Liver (tissue), 8 donors: ENCODE measurements at regions not wholly inside any gene's neighbourhood (a gene's known extent, or its start where the extent isn't known, plus 50 kb on each side); places are given as distances from the start of the nearest gene placed in this dataset.
"Not testable (repeated sequence)": the region's sequence is repeated elsewhere in the genome, so short reads cannot be mapped to it uniquely, and the experiment has no call there.

Experiments used
- DNase-seq: peaks from one replicate; pipeline ENCODE4 v3.0.0-alpha.2; 2017; ENCODE audit warnings: low spot score
- H3K27ac ChIP-seq, 2 donors: one replicate each; pipeline ENCODE4 v1.7.0; 2013; ENCODE audit warnings: inconsistent platforms in 2 of 2, low read length in 2 of 2, control low read depth in 1 of 2, low read depth in 1 of 2, mild to moderate bottlenecking in 1 of 2
- H3K27me3 ChIP-seq, 4 donors: one replicate each; pipeline versions ENCODE4 v1.6.1 to v1.7.0; 2013; ENCODE audit warnings: low read length in 3 of 4, inconsistent platforms in 1 of 4, mild to moderate bottlenecking in 1 of 4, moderate library complexity in 1 of 4; ENCODE audit not compliant: control insufficient read depth in 4 of 4, insufficient read depth in 4 of 4
- H3K36me3 ChIP-seq, 4 donors: one replicate each; pipeline versions ENCODE4 v1.6.1 to v1.7.0; 2013; ENCODE audit warnings: low read length in 3 of 4, mild to moderate bottlenecking in 3 of 4, low read depth in 1 of 4, moderate library complexity in 1 of 4; ENCODE audit not compliant: control insufficient read depth in 4 of 4, insufficient read depth in 3 of 4
- H3K4me1 ChIP-seq, 4 donors: one replicate each; pipeline versions ENCODE4 v1.6.1 to v1.7.0; 2013; ENCODE audit warnings: low read length in 3 of 4, mild to moderate bottlenecking in 3 of 4, moderate library complexity in 1 of 4; ENCODE audit not compliant: control insufficient read depth in 4 of 4, insufficient read depth in 4 of 4
- H3K4me3 ChIP-seq, 3 donors: one replicate each; pipeline versions ENCODE4 v1.6.1 to v1.7.0; 2013; ENCODE audit warnings: low read length in 3 of 3, control low read depth in 1 of 3, low read depth in 1 of 3, mild to moderate bottlenecking in 1 of 3
- H3K9ac ChIP-seq, 2 donors: one replicate each; pipeline ENCODE4 v1.7.0; 2013; ENCODE audit warnings: low read length in 2 of 2, mild to moderate bottlenecking in 2 of 2, moderate library complexity in 2 of 2, control low read depth in 1 of 2, low read depth in 1 of 2
- H3K9me3 ChIP-seq, 4 donors: one replicate each; pipeline versions ENCODE4 v1.6.1 to v1.7.0; 2013; ENCODE audit warnings: low read length in 3 of 4; ENCODE audit not compliant: control insufficient read depth in 4 of 4
- EGR1 ChIP-seq, 2 donors: IDR thresholded peaks; 2 replicates each; pipeline ENCODE4 v1.6.1; 2016 to 2018; ENCODE audit warnings: antibody characterized with exemption in 2 of 2, low read depth in 2 of 2
- FOXA1 ChIP-seq: IDR thresholded peaks from 2 replicates; pipeline ENCODE4 v1.6.1; 2016; ENCODE audit warnings: antibody characterized with exemption
- FOXA2 ChIP-seq: IDR thresholded peaks from 2 replicates; pipeline ENCODE4 v1.6.1; 2016; ENCODE audit warnings: antibody characterized with exemption
- GABPA ChIP-seq, 2 donors: IDR thresholded peaks in 1 of 2; conservative IDR thresholded peaks in 1 of 2; 2 replicates each; pipeline ENCODE4 v1.6.1; 2016; ENCODE audit warnings: antibody characterized with exemption in 2 of 2, mild to moderate bottlenecking in 1 of 2, moderate library complexity in 1 of 2
- HNF4A ChIP-seq, 2 donors: conservative IDR thresholded peaks; 2 replicates each; pipeline ENCODE4 v1.6.1; 2016; ENCODE audit warnings: antibody characterized with exemption in 2 of 2, mild to moderate bottlenecking in 2 of 2
- HNF4G ChIP-seq: IDR thresholded peaks from 2 replicates; pipeline ENCODE4 v1.6.1; 2016; ENCODE audit warnings: antibody characterized with exemption
- JUND ChIP-seq, 2 donors: IDR thresholded peaks; 2 replicates each; pipeline ENCODE4 v1.6.1; 2016; ENCODE audit warnings: antibody characterized with exemption in 2 of 2
- NR2F2 ChIP-seq: IDR thresholded peaks from 2 replicates; pipeline ENCODE4 v1.6.1; 2016; ENCODE audit warnings: antibody characterized with exemption
- RAD21 ChIP-seq, 2 donors: IDR thresholded peaks; 2 replicates each; pipeline ENCODE4 v1.6.1; 2016; ENCODE audit warnings: antibody characterized with exemption in 2 of 2, mild to moderate bottlenecking in 2 of 2
- RXRA ChIP-seq, 2 donors: IDR thresholded peaks; 2 replicates each; pipeline ENCODE4 v1.6.1; 2017 to 2018; ENCODE audit warnings: antibody characterized with exemption in 2 of 2, mild to moderate bottlenecking in 1 of 2
- SP1 ChIP-seq: IDR thresholded peaks from 2 replicates; pipeline ENCODE4 v1.6.1; 2018; ENCODE audit warnings: antibody characterized with exemption, mild to moderate bottlenecking
- TAF1 ChIP-seq: conservative IDR thresholded peaks from 2 replicates; pipeline ENCODE4 v1.6.1; 2016; ENCODE audit warnings: antibody characterized with exemption, mild to moderate bottlenecking
- YY1 ChIP-seq: IDR thresholded peaks from 2 replicates; pipeline ENCODE4 v1.6.1; 2016; ENCODE audit warnings: antibody characterized with exemption, mild to moderate bottlenecking
- WGBS: extraction: QIAGEN DNeasy Blood & Tissue Kit; methylation state at CpG from one replicate; pipeline ENCODE4 v1.1.7; 2013; 5-methylcytosine and 5-hydroxymethylcytosine counted together
- TF ChIP-seq, protein P1 (sequence below): fragments of 150-350 bp; IDR thresholded peaks from 2 replicates; pipeline ENCODE4 v1.5.1; 2017; ENCODE audit warnings: improper control_type of control experiment, low read depth, low read length; ENCODE audit not compliant: missing input control
- TF ChIP-seq, protein P2 (sequence below): IDR thresholded peaks from 2 replicates; pipeline ENCODE4 v1.6.1; 2016; ENCODE audit warnings: antibody characterized with exemption
- TF ChIP-seq, protein P3 (sequence below): IDR thresholded peaks from 2 replicates; pipeline ENCODE4 v1.6.1; 2016; ENCODE audit warnings: antibody characterized with exemption
- TF ChIP-seq, protein P4 (sequence below): IDR thresholded peaks from 2 replicates; pipeline ENCODE4 v1.6.1; 2016; ENCODE audit warnings: antibody characterized with exemption
- donor health status: healthy.
- donor health status: healthy.
- donor health status: healthy.
- donor health status: healthy.
- donor health status: healthy.

DNA sequence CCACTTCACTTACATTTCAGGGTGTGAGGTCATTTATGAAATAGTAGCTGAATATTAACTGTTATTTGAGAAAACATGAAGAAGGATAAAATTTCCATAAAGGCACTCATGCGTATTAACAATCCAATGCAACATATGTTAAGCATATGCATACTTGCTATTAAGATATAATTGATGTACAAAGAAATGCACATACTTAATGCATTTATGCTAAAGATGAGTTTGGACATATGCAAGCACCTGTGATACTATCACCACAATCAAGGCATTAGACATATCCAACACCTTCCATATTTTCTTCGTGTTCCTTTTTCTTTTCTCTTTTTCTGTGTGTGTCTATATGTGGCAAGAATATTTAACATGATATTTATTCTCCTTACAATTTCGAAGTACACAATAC lies 464.8 kb upstream of the BRINP3 start:
- Histone ChIP-seq H3K4me3 (no peak overlapping the region), H3K27me3 (no peaks in the 10 kb centered on the region), H3K9ac (no peak overlapping the region), H3K27ac (no peak overlapping the region), H3K4me1 (no peaks in the 10 kb centered on the region), H3K36me3 (no peaks in the 10 kb centered on the region), H3K9me3 (no peaks in the 10 kb centered on the region)
- no peak for DNase-seq
- TF ChIP-seq RAD21 (IDR thresholded peaks at IDR 0.05) (no peak), HNF4G (no peak), HNF4A (conservative IDR thresholded peaks at IDR 0.05) (no peak), FOXA2 (no peak), RXRA (IDR thresholded peaks at IDR 0.05) (no peak), SP1 (no peak), FOXA1 (no peak), NR2F2 (no peak), YY1 (no peak), EGR1 (IDR thresholded peaks at IDR 0.05; ENCODE audit: low read depth in 2 of 2) (no peak)
- TF ChIP-seq, protein P1, sequence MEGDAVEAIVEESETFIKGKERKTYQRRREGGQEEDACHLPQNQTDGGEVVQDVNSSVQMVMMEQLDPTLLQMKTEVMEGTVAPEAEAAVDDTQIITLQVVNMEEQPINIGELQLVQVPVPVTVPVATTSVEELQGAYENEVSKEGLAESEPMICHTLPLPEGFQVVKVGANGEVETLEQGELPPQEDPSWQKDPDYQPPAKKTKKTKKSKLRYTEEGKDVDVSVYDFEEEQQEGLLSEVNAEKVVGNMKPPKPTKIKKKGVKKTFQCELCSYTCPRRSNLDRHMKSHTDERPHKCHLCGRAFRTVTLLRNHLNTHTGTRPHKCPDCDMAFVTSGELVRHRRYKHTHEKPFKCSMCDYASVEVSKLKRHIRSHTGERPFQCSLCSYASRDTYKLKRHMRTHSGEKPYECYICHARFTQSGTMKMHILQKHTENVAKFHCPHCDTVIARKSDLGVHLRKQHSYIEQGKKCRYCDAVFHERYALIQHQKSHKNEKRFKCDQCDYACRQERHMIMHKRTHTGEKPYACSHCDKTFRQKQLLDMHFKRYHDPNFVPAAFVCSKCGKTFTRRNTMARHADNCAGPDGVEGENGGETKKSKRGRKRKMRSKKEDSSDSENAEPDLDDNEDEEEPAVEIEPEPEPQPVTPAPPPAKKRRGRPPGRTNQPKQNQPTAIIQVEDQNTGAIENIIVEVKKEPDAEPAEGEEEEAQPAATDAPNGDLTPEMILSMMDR, result no peak
- TF ChIP-seq, protein P2, sequence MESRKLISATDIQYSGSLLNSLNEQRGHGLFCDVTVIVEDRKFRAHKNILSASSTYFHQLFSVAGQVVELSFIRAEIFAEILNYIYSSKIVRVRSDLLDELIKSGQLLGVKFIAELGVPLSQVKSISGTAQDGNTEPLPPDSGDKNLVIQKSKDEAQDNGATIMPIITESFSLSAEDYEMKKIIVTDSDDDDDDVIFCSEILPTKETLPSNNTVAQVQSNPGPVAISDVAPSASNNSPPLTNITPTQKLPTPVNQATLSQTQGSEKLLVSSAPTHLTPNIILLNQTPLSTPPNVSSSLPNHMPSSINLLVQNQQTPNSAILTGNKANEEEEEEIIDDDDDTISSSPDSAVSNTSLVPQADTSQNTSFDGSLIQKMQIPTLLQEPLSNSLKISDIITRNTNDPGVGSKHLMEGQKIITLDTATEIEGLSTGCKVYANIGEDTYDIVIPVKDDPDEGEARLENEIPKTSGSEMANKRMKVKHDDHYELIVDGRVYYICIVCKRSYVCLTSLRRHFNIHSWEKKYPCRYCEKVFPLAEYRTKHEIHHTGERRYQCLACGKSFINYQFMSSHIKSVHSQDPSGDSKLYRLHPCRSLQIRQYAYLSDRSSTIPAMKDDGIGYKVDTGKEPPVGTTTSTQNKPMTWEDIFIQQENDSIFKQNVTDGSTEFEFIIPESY, result no peak
- 78% methylated on average over 3 of the region's 3 CpGs for WGBS

DNA sequence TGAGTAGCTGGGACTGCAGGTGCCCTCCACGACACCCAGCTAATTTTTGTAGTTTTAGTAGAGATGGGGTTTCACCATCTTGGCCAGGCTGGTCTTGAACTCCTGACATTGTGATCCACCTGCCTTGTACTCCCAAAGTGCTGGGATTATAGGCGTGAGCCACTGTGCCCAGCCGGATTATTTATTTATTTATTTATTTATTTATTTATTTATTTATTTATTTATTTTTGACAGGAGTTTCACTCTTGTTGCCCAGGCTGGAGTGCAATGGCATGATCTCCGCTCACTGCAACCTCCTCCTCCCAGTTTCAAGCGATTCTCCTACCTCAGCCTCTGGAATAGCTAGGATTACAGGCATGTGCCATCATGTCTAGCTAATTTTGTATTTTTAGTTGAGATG lies 466.1 kb upstream of the BRINP3 start:
- not testable (repeated sequence) for H3K36me3 ChIP-seq, H3K4me3 ChIP-seq, H3K9ac ChIP-seq, H3K9me3 ChIP-seq, DNase-seq, H3K27ac ChIP-seq, H3K27me3 ChIP-seq, H3K4me1 ChIP-seq
- WGBS, result 91% methylated on average over 5 of the region's 5 CpGs

DNA sequence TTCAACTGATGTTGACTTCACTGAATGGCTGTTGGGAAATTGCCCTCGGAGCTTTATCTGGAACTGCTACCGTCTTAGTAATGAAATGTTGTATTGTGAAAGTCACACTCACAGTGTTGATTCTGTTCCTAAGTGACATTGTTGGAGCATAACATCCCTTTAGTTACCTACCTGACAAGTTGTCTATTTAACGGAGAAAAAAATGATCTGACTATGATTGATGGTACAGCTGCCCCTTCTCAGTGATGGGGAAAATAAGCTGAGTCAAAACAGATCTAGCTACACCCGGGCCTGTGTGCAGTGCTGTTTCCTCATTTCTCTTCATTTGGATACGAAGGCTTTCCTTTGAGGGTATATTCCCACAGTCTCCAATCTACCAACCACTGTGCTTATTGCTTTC lies 472.3 kb upstream of the BRINP3 start:
- Histone ChIP-seq H3K27ac (no peak overlapping the region), H3K36me3 (no peaks in the 10 kb centered on the region), H3K9ac (no peak overlapping the region), H3K9me3 (no peaks in the 10 kb centered on the region), H3K27me3 (no peaks in the 10 kb centered on the region), H3K4me3 (no peak overlapping the region), H3K4me1 (no peaks in the 10 kb centered on the region)
- DNase-seq, result no peak
- 26% methylated on average over 5 of the region's 5 CpGs for WGBS
- TF ChIP-seq GABPA (IDR thresholded peaks at IDR 0.05 in 1 of 2, conservative IDR thresholded peaks at IDR 0.05 in 1 of 2) (no peak), FOXA1 (no peak), FOXA2 (no peak), HNF4G (no peak), JUND (IDR thresholded peaks at IDR 0.05) (no peak), RXRA (IDR thresholded peaks at IDR 0.05) (no peak), TAF1 (no peak), HNF4A (conservative IDR thresholded peaks at IDR 0.05) (no peak), SP1 (no peak), RAD21 (IDR thresholded peaks at IDR 0.05) (no peak), NR2F2 (no peak), EGR1 (IDR thresholded peaks at IDR 0.05; ENCODE audit: low read depth in 2 of 2) (no peak), YY1 (no peak)
- TF ChIP-seq, protein P2, result no peak
- TF ChIP-seq, protein P3, sequence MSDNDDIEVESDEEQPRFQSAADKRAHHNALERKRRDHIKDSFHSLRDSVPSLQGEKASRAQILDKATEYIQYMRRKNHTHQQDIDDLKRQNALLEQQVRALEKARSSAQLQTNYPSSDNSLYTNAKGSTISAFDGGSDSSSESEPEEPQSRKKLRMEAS, result no peak
- TF ChIP-seq, protein P4, sequence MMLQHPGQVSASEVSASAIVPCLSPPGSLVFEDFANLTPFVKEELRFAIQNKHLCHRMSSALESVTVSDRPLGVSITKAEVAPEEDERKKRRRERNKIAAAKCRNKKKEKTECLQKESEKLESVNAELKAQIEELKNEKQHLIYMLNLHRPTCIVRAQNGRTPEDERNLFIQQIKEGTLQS, result no peak
- TF ChIP-seq, protein P1, result no peak
